GM12874 (cell line): ENCODE measurements at regions not wholly inside any gene's neighbourhood (a gene's known extent, or its start where the extent isn't known, plus 50 kb on each side); places are given as distances from the start of the nearest gene placed in this dataset.

Source experiments
- TF ChIP-seq, protein P1 (sequence below): IDR thresholded peaks from 2 replicates; pipeline ENCODE4 v1.5.1; 2011; ENCODE audit warnings: low read depth, mild to moderate bottlenecking, control low read depth, low read length, moderate library complexity; ENCODE audit not compliant: insufficient read depth

DNA sequence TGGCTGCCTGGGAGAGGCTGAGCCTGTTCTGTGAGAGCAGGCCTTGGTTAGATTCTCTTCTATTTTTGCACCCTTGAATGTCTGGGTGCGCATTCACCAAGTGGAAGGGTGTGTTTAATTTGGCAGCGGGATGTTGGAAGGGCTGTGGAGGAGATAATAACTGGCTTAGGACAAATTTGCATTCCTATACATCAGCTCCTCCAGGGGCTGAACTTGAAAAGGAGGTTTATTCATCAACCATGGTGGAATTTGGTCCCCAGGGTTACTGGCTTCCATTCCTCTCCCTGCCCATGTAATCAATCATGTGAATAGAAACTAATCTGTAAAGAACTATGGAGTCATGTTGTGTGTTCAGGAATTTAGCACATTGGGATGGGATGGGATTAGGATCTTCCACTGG is 100.2 kb upstream of the FOXF1 start:
- TF ChIP-seq, protein P1, sequence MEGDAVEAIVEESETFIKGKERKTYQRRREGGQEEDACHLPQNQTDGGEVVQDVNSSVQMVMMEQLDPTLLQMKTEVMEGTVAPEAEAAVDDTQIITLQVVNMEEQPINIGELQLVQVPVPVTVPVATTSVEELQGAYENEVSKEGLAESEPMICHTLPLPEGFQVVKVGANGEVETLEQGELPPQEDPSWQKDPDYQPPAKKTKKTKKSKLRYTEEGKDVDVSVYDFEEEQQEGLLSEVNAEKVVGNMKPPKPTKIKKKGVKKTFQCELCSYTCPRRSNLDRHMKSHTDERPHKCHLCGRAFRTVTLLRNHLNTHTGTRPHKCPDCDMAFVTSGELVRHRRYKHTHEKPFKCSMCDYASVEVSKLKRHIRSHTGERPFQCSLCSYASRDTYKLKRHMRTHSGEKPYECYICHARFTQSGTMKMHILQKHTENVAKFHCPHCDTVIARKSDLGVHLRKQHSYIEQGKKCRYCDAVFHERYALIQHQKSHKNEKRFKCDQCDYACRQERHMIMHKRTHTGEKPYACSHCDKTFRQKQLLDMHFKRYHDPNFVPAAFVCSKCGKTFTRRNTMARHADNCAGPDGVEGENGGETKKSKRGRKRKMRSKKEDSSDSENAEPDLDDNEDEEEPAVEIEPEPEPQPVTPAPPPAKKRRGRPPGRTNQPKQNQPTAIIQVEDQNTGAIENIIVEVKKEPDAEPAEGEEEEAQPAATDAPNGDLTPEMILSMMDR, result no peak

DNA sequence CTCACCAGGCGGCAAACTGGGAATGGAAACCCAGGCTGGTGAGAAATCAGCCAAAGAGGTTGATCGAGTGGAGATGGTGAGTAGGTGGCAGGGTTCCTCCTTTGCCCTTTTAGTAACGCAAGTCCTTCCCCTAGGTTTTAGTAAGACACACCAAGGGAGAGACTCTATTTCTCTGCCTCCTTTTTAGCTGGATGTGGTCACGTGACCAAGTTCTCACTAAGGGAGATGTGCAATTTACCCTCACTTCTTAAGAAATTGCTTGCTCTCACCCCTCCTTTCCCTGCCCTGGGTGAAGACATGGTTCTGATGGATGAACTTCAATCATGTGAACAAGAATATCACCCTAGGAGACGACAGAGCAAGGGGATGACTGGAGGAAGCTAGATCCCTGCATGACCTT is 99.8 kb upstream of the FOXF1 start:
- TF ChIP-seq, protein P1, result no peak

DNA sequence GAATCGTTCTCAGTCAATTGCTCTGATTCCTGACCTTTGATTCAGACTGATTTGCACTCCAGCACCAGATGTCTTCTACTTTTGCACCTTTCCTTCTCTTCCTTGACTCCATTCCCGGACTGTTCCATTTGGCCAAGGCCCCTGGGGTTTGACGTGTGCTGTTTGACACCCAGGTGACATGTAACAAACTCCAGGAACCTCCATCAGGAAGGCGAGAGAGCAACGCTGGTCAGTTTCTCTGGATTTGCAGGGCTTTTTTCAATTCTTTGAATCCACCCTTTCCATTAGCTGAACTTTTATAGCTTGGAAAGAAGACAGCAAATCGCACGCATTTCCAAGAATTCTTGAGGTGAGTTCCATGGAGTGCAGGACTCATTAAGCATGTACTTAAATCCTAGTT is 98.4 kb upstream of the FOXF1 start:
- TF ChIP-seq, protein P1, result no peak

DNA sequence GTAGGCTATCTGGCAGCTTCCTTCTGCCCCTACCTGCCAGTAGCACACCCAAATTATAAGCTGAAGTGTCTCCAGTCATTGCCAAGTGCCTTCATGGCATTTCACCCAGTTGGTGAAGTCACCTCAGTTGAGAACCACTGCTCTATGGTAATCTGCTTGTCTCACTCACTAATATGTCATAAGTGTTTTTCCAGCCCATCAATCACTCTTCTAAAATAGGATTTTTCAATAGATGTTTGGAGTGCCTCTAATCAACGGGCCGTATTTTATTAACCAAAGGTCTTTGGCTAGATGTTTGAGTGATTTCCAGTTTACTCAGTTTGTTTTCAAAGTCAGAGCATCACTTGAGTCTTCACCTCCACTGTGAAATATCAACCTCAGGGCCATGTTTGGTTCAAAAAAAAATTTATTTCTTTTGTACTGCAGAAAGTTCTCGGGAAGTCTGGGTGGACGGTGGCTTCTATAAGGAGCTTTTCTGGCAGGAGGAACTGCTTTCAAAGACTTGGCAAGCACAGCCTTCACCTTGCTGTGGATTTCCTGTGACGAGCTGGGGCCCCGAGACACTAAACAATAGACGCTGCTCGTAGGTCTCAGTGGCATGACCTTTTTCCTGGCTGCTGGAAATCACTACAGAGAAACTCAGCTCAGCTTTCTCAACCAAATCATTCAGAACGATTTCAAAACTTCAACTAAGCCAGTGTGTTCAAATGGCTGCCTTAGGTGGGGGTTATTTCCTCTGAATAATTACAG is 95.2 kb upstream of the FOXF1 start:
- TF ChIP-seq, protein P1, result no peak

DNA sequence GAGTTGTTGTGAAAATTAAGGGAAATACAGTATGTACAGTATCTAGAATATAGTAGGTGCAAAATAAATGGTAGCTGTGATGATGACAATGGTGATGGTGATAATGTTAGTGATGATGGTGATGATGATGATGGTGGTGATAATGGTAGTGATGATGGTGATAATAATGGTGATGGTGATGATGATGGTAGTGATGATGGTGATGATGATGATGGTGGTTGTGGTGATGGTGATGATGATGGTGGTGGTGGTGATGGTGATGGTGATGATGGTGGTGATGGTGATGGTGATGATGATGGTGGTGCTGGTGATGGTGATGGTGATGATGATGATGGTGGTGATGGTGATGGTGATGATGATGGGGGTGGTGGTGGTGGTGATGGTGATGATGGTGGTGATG is 91.3 kb upstream of the FOXF1 start:
- TF ChIP-seq, protein P1, result no peak

DNA sequence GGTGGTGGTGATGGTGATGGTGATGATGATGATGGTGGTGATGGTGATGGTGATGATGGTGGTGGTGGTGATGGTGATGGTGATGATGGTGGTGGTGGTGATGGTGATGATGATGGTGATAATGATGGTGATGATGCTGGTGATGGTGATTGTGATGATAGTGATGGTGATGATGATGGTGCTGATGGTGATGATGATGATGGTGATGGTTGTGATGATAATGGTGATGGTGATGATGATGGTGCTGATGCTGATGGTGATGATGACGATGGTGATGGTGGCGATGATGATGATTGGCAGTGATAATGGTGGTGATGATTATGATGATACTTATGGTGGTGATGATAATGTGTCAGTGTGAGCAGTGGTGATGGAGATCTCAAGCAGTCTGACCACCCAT is 90.8 kb upstream of the FOXF1 start:
- TF ChIP-seq, protein P1, result no peak

DNA sequence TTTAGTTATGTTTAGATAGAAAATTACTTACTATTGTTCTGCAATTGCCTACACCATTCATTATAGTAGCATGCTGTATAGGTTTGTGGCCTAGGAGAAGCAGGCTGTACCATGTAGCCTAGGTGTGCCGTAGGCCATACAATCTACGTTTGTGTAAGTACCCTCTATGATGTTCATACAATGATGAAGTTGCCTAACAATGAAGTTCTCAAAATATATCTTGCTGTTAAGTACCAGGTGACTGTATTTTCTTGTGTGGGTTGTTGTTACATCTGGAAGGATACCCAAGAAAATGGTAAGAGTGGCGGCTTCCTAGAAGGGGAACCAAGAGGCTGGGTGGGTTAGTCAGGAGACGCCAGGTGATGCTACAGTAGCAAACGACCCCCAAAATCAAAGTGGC is 88.3 kb upstream of the FOXF1 start:
- TF ChIP-seq, protein P1, result no peak
